ENCODE measurements at regions not wholly inside any gene's neighbourhood (a gene's known extent, or its start where the extent isn't known, plus 50 kb on each side); places are given as distances from the start of the nearest gene placed in this dataset.

DNA sequence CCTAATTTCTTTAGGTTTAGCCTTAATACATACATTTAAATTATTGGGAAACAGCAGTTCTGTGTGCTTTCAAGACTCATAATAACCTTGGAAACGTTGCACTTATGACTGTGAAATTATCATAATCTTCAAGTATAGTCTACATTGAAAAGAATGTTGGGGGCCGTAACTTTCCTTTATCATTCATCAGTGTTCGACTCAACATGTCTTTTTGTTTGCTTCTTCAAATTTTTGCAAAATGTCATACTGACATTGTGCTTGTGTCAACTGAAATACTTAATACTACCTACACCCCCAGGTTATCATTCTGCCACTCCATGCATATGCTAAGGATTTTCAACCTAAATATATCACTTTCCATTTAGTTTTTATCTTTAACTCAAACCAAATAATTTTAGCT, 1562.9 kb downstream of the OLFM4 start:
- H3K4me1 Mint-ChIP-seq (ENCODE audit: insufficient read depth, unreplicated experiment): no peaks in the 10 kb centered on the region
- TF ChIP-seq, protein P1, sequence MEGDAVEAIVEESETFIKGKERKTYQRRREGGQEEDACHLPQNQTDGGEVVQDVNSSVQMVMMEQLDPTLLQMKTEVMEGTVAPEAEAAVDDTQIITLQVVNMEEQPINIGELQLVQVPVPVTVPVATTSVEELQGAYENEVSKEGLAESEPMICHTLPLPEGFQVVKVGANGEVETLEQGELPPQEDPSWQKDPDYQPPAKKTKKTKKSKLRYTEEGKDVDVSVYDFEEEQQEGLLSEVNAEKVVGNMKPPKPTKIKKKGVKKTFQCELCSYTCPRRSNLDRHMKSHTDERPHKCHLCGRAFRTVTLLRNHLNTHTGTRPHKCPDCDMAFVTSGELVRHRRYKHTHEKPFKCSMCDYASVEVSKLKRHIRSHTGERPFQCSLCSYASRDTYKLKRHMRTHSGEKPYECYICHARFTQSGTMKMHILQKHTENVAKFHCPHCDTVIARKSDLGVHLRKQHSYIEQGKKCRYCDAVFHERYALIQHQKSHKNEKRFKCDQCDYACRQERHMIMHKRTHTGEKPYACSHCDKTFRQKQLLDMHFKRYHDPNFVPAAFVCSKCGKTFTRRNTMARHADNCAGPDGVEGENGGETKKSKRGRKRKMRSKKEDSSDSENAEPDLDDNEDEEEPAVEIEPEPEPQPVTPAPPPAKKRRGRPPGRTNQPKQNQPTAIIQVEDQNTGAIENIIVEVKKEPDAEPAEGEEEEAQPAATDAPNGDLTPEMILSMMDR (IDR thresholded peaks at IDR 0.05; ENCODE audit: unreplicated experiment): no peak
- H3K36me3 Mint-ChIP-seq (ENCODE audit: insufficient read depth, unreplicated experiment): no peaks in the 10 kb centered on the region
- H3K27me3 Mint-ChIP-seq (ENCODE audit: insufficient read depth, unreplicated experiment): no peaks in the 10 kb centered on the region
- no TSS peak for BruUV-seq (replicated peaks)
- peaks cover 5% of the 10 kb centered on the region for H3K9me3 Mint-ChIP-seq (ENCODE audit: unreplicated experiment)
- ChIA-PET CTCF (no interaction called here), POLR2A (interaction anchor here (1.0 kb wide), 1 partner anchor 15 kb away, joined by 3 read pairs; no protein-coding TSS in a partner anchor)
- DNase-seq (ENCODE audit: unreplicated experiment): no peak
- no peak overlapping the region for H3K27ac Mint-ChIP-seq (ENCODE audit: low read depth, unreplicated experiment)
- H3K4me3 Mint-ChIP-seq (ENCODE audit: unreplicated experiment): no peak overlapping the region
- intact Hi-C loops (cut with micrococcal nuclease): no loop called here

DNA sequence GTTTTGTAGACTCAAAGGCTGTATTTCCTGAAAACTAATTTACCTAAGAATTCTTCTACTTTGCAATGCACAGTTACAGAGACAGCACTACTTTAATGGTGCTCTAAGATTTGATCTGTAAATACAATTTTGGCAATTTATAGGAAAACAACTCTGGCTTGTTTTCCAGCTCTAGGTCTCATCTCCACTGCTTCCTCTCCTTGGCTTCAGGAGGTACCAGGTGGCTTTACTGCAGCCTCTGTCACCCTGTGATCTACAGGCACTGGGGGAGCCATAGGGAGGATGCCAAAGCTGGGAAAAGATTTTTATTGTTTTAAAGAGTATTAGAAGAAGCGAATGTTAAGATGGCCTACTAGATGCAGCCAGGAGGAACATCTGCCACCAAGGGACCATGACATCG, 1563.6 kb downstream of the OLFM4 start:
- ChIA-PET POLR2A (interaction anchor here (1.0 kb wide), 1 partner anchor 14 kb away, joined by 3 read pairs; no protein-coding TSS in a partner anchor), CTCF (no interaction called here)
- Mint-ChIP-seq H3K4me1 (ENCODE audit: insufficient read depth, unreplicated experiment) (no peaks in the 10 kb centered on the region), H3K4me3 (ENCODE audit: unreplicated experiment) (no peak overlapping the region), H3K9me3 (ENCODE audit: unreplicated experiment) (peaks cover 11% of the 10 kb centered on the region), H3K27ac (ENCODE audit: low read depth, unreplicated experiment) (no peak overlapping the region), H3K36me3 (ENCODE audit: insufficient read depth, unreplicated experiment) (no peaks in the 10 kb centered on the region), H3K27me3 (ENCODE audit: insufficient read depth, unreplicated experiment) (no peaks in the 10 kb centered on the region)
- TF ChIP-seq, protein P1 (IDR thresholded peaks at IDR 0.05; ENCODE audit: unreplicated experiment): no peak
- no peak for DNase-seq (ENCODE audit: unreplicated experiment)
- intact Hi-C loops (cut with micrococcal nuclease): no loop called here
- BruUV-seq (replicated peaks): no TSS peak

DNA sequence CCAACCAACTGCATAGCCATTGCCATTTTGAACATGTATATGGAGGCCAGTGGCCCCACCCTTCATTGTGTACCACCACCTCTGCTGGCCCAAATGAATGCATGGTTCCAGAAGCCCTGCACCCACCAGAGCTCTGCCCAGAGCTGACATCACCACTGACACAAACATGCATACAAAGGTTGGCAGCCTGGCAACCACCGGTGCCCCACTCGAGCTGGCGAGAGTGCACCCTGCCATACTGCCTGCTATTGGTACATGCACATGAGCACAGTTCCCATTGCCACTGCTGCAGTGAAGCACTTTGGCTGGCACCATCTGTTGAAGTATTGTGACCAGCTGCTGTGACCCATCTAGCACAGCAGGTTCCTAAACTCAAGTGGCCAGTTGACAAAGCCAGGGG, 1564.9 kb downstream of the OLFM4 start:
- no peaks in the 10 kb centered on the region for H3K27me3 Mint-ChIP-seq (ENCODE audit: insufficient read depth, unreplicated experiment)
- no peaks in the 10 kb centered on the region for H3K4me1 Mint-ChIP-seq (ENCODE audit: insufficient read depth, unreplicated experiment)
- DNase-seq (ENCODE audit: unreplicated experiment): no peak
- intact Hi-C loops (cut with micrococcal nuclease): no loop called here
- H3K27ac Mint-ChIP-seq (ENCODE audit: low read depth, unreplicated experiment): no peak overlapping the region
- ChIA-PET CTCF (interaction anchor here (0.5 to 0.6 kb wide), 2 partner anchors 49 to 539 kb away, joined by 3 to 4 read pairs; no protein-coding TSS in a partner anchor), POLR2A (interaction anchor here (0.6 kb wide), 1 partner anchor 70 kb away, joined by 3 read pairs; no protein-coding TSS in a partner anchor)
- H3K9me3 Mint-ChIP-seq (ENCODE audit: unreplicated experiment): peaks cover 11% of the 10 kb centered on the region
- TF ChIP-seq, protein P1 (IDR thresholded peaks at IDR 0.05; ENCODE audit: unreplicated experiment): no peak
- no peaks in the 10 kb centered on the region for H3K36me3 Mint-ChIP-seq (ENCODE audit: insufficient read depth, unreplicated experiment)
- H3K4me3 Mint-ChIP-seq (ENCODE audit: unreplicated experiment): no peak overlapping the region
- no TSS peak for BruUV-seq (replicated peaks)

DNA sequence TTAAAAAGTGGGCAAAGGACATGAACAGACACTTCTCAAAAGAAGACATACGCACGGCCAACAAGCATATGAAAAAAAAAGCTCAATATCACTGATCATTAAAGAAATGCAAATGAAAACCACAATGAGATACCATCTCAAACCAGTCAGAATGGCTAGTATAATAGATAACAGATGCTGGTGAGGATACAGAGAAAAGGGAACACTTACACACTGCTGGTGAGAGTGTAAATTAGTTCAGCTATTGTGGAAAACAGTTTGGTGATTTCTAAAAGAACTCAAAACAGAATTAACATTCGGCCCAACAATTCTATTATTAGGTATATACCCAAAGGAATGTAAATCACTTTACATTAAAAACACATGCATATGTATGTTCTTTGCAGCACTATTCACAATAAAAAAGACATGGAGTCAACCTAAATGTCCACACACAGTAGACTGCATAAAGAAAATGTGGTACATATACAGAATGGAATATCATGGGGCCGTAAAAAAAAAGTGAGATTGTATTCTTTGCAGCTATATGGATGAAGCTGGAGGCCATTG, 1569.0 kb downstream of the OLFM4 start:
- Mint-ChIP-seq H3K4me3 (ENCODE audit: unreplicated experiment) (no peak overlapping the region), H3K4me1 (ENCODE audit: insufficient read depth, unreplicated experiment) (no peaks in the 10 kb centered on the region), H3K27ac (ENCODE audit: low read depth, unreplicated experiment) (no peak overlapping the region), H3K9me3 (ENCODE audit: unreplicated experiment) (peaks cover 19% of the 10 kb centered on the region), H3K36me3 (ENCODE audit: insufficient read depth, unreplicated experiment) (no peaks in the 10 kb centered on the region), H3K27me3 (ENCODE audit: insufficient read depth, unreplicated experiment) (no peaks in the 10 kb centered on the region)
- TF ChIP-seq, protein P1 (IDR thresholded peaks at IDR 0.05; ENCODE audit: unreplicated experiment): no peak
- intact Hi-C loops (cut with micrococcal nuclease): no loop called here
- no peak for DNase-seq (ENCODE audit: unreplicated experiment)
- BruUV-seq (replicated peaks): no TSS peak
- CTCF ChIA-PET: interaction anchor here (0.6 to 0.7 kb wide), 2 partner anchors 344 to 1358 kb away, joined by 3 read pairs; no protein-coding TSS in a partner anchor
- POLR2A ChIA-PET: no interaction called here

Measured in MCF 10A (cell line).